Endodermal cell (in vitro differentiated cells): ENCODE measurements at regions not wholly inside any gene's neighbourhood (a gene's known extent, or its start where the extent isn't known, plus 50 kb on each side); places are given as distances from the start of the nearest gene placed in this dataset.

ENCODE experiments used
- DNase-seq: peaks from one replicate; pipeline ENCODE4 v3.0.0-alpha.2; 2017
- H3K27ac ChIP-seq: 2 replicates; pipeline ENCODE4 v1.5.1; 2013; ENCODE audit warnings: mild to moderate bottlenecking, low read depth, low read length, moderate library complexity
- H3K27me3 ChIP-seq: 2 replicates; pipeline ENCODE4 v1.6.1; 2013; ENCODE audit warnings: mild to moderate bottlenecking, low read length, moderate library complexity; ENCODE audit not compliant: insufficient read depth, control insufficient read depth, poor library complexity, severe bottlenecking
- H3K36me3 ChIP-seq: 2 replicates; pipeline ENCODE4 v1.7.0; 2013; ENCODE audit warnings: mild to moderate bottlenecking, low read length, moderate library complexity; ENCODE audit not compliant: control insufficient read depth, insufficient read depth
- H3K4me1 ChIP-seq: one replicate; pipeline ENCODE4 v1.7.0; 2013; ENCODE audit warnings: low read length; ENCODE audit not compliant: control insufficient read depth, insufficient read depth
- H3K4me3 ChIP-seq: 2 replicates; pipeline ENCODE4 v1.5.1; 2013; ENCODE audit warnings: mild to moderate bottlenecking, low read length, moderate library complexity
- H3K9ac ChIP-seq: 2 replicates; pipeline ENCODE4 v1.6.1; 2013; ENCODE audit warnings: mild to moderate bottlenecking, low read length, moderate library complexity; ENCODE audit not compliant: poor library complexity, severe bottlenecking; ENCODE audit errors: extremely low read depth
- H3K9me3 ChIP-seq: 2 replicates; pipeline ENCODE4 v1.6.1; 2013; ENCODE audit warnings: mild to moderate bottlenecking, low read length, moderate library complexity; ENCODE audit not compliant: control insufficient read depth
- H3K27ac Mint-ChIP-seq: 2 replicates; pipeline ENCODE4 v1.8.0; 2020; ENCODE audit warnings: mixed read lengths
- H3K27me3 Mint-ChIP-seq: 2 replicates; pipeline ENCODE4 v1.8.0; 2021; ENCODE audit warnings: mild to moderate bottlenecking, mixed read lengths; ENCODE audit not compliant: insufficient read depth
- H3K36me3 Mint-ChIP-seq: 2 replicates; pipeline ENCODE4 v1.8.0; 2020; ENCODE audit warnings: low read depth, mixed read lengths
- H3K4me1 Mint-ChIP-seq: 2 replicates; pipeline ENCODE4 v1.8.0; 2020; ENCODE audit warnings: mixed read lengths
- H3K4me3 Mint-ChIP-seq: 2 replicates; pipeline ENCODE4 v1.8.0; 2020; ENCODE audit warnings: mild to moderate bottlenecking, moderate library complexity, mixed read lengths
- H3K9me3 Mint-ChIP-seq: 2 replicates; pipeline ENCODE4 v1.8.0; 2020; ENCODE audit warnings: mild to moderate bottlenecking, mixed read lengths
- CTCF ChIP-seq: fragments of 200-600 bp; sonication (generic); conservative IDR thresholded peaks from 2 replicates; pipeline ENCODE4 v1.5.0; 2021; ENCODE audit warnings: antibody characterized with exemption, mild to moderate bottlenecking
- WGBS, 2 experiments: methylation state at CpG; one replicate each; pipeline versions ENCODE4 v1.1.5 to v1.1.7; 2013; ENCODE audit warnings: missing lambda C conversion rate in 2 of 2, mixed read lengths in 1 of 2; ENCODE audit not compliant: insufficient coverage in 1 of 2, insufficient read length in 1 of 2; 5-methylcytosine and 5-hydroxymethylcytosine counted together

DNA sequence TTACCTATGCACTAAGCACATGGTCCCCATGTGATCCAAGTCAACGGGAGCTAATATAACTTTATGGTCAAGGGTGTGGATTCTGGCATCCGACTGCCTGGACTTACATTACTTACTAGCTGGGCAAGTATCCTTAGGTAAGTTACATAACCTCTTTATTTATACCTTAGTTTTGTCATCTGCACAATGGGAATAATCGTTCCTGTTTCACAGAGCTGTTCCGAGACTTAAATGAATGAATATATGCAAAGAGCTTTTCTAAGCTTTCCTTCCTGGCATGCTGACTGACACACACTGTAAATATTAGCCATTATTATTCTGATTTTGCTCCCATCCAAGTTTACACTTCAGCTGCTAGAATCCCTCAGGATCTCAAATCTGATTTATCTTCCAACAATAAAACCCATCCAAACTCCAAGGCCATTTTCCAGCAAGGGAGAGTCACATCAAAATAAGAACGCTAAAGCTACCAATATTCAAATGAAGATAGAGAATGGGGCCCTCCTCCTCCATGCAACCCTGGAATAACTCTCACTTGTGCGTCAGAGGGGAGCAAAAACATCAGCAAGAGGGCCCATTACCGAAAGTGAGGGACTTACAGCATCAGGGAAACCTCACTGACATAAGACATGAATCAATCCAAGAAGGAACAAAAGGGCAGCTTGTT lies 115.6 kb upstream of the KAZN start:
- DNase-seq, result no peak
- H3K4me1 Mint-ChIP-seq, result no peaks in the 10 kb centered on the region
- no peak overlapping the region for H3K4me3 Mint-ChIP-seq
- H3K36me3 Mint-ChIP-seq, result no peaks in the 10 kb centered on the region
- no peak overlapping the region for H3K27ac ChIP-seq
- no peak overlapping the region for H3K4me3 ChIP-seq
- 78 to 81% methylated on average over 5 to 7 of the region's 7 CpGs for WGBS, 2 experiments
- TF ChIP-seq CTCF, result no peak
- H3K9ac ChIP-seq, result no peak overlapping the region
- no peaks in the 10 kb centered on the region for H3K4me1 ChIP-seq
- H3K9me3 Mint-ChIP-seq, result no peaks in the 10 kb centered on the region
- no peaks in the 10 kb centered on the region for H3K27me3 ChIP-seq
- no peaks in the 10 kb centered on the region for H3K36me3 ChIP-seq
- H3K27me3 Mint-ChIP-seq, result peaks cover 3% of the 10 kb centered on the region
- H3K27ac Mint-ChIP-seq, result no peak overlapping the region
- no peaks in the 10 kb centered on the region for H3K9me3 ChIP-seq

DNA sequence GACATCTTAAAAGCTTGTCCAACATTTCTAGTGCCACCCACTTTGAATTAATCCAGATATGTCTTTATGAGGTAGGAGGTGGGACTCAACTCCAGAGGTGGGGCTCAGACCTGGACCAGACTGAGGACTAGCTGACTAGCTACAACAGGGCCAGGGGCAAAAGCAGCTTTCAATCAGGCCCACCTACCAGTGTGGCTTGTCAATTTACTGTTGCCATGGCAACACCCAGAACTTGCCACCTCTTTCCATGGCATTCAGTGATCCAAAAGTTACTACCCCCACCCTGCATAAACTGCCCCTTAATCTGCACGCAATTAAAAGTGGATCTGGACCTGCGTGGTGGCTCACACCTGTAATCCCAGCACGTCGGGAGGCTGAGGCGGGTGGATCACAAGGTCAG lies 113.2 kb upstream of the KAZN start:
- H3K27me3 Mint-ChIP-seq, result peaks cover 3% of the 10 kb centered on the region
- no peaks in the 10 kb centered on the region for H3K9me3 Mint-ChIP-seq
- H3K27ac Mint-ChIP-seq, result no peak overlapping the region
- no peak for TF ChIP-seq CTCF
- WGBS, 2 experiments, result 96 to 100% methylated on average over 1 to 5 of the region's 5 CpGs
- no peak for DNase-seq
- H3K36me3 Mint-ChIP-seq, result no peaks in the 10 kb centered on the region
- peaks cover 2% of the 10 kb centered on the region for H3K4me1 Mint-ChIP-seq
- no peaks in the 10 kb centered on the region for H3K27me3 ChIP-seq
- no peak overlapping the region for H3K4me3 ChIP-seq
- H3K27ac ChIP-seq, result no peak overlapping the region
- no peak overlapping the region for H3K4me3 Mint-ChIP-seq
- H3K36me3 ChIP-seq, result no peaks in the 10 kb centered on the region
- no peaks in the 10 kb centered on the region for H3K9me3 ChIP-seq
- H3K4me1 ChIP-seq, result no peaks in the 10 kb centered on the region
- no peak overlapping the region for H3K9ac ChIP-seq

DNA sequence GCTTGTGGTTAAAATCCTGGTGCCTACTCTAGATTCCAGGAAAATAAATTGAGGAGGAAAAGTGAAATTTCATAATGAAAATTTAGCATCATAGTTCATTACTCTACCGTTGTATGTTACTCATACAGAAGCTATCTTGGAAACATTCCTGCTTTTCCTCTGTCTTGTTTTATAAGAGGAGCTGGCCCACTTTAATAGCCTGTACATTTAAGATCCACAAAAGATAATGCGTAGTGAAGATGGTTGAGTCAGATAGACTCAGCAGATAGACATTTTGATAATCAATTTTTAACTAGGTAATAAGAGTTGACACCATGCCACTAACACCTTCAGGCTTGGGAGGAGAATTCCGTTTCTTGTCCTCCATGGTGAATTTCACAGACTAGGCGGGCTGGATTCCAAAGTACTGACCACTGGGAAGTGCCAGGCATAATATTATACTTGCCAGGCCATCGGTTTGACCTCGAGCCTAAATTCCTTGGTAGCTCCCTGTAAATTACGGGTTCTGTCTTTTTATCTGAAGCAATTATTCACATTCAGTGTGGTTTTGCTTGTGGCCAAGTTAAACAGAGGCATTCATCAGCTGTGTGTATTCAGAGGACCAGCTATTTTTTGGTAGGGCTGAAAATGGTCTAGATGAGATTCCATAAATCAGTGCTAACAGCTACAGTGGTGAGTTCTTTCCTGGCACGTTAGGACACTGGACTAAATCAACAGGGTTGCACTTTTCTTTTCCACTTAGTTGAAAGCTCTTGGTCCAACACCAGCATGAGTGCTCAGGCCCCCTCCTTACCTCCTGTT lies 111.9 kb upstream of the KAZN start:
- H3K9me3 ChIP-seq, result no peaks in the 10 kb centered on the region
- no peak overlapping the region for H3K4me3 ChIP-seq
- H3K4me3 Mint-ChIP-seq, result no peak overlapping the region
- DNase-seq, result no peak
- H3K4me1 Mint-ChIP-seq, result peaks cover 2% of the 10 kb centered on the region
- no peak overlapping the region for H3K27ac ChIP-seq
- 87 to 96% methylated on average over 6 to 8 of the region's 8 CpGs for WGBS, 2 experiments
- H3K9me3 Mint-ChIP-seq, result no peaks in the 10 kb centered on the region
- no peaks in the 10 kb centered on the region for H3K36me3 ChIP-seq
- no peak overlapping the region for H3K9ac ChIP-seq
- no peak overlapping the region for H3K27ac Mint-ChIP-seq
- no peak for TF ChIP-seq CTCF
- no peaks in the 10 kb centered on the region for H3K36me3 Mint-ChIP-seq
- no peaks in the 10 kb centered on the region for H3K27me3 ChIP-seq
- no peaks in the 10 kb centered on the region for H3K4me1 ChIP-seq
- peaks cover 3% of the 10 kb centered on the region for H3K27me3 Mint-ChIP-seq
